ENCODE measurements at regions not wholly inside any gene's neighbourhood (a gene's known extent, or its start where the extent isn't known, plus 50 kb on each side); places are given as distances from the start of the nearest gene placed in this dataset.

- DNase-seq (ENCODE audit: low read depth), result no peak
- TF ChIP-seq, protein P1, sequence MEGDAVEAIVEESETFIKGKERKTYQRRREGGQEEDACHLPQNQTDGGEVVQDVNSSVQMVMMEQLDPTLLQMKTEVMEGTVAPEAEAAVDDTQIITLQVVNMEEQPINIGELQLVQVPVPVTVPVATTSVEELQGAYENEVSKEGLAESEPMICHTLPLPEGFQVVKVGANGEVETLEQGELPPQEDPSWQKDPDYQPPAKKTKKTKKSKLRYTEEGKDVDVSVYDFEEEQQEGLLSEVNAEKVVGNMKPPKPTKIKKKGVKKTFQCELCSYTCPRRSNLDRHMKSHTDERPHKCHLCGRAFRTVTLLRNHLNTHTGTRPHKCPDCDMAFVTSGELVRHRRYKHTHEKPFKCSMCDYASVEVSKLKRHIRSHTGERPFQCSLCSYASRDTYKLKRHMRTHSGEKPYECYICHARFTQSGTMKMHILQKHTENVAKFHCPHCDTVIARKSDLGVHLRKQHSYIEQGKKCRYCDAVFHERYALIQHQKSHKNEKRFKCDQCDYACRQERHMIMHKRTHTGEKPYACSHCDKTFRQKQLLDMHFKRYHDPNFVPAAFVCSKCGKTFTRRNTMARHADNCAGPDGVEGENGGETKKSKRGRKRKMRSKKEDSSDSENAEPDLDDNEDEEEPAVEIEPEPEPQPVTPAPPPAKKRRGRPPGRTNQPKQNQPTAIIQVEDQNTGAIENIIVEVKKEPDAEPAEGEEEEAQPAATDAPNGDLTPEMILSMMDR (IDR thresholded peaks at IDR 0.05; ENCODE audit: insufficient read depth, low read depth, low read length), result no peak
- no peak overlapping the region for H3K4me3 ChIP-seq (ENCODE audit: low read depth, low read length)
Observed at GRCh38 chr16:65499566-65499965, 377.7 kb upstream of the CDH11 start.

- no peak overlapping the region for H3K4me3 ChIP-seq (ENCODE audit: low read depth, low read length)
- DNase-seq (ENCODE audit: low read depth), result no peak
- TF ChIP-seq, protein P1 (IDR thresholded peaks at IDR 0.05; ENCODE audit: insufficient read depth, low read depth, low read length), result no peak
Observed at GRCh38 chr16:65497571-65497970, 375.7 kb upstream of the CDH11 start.

GRCh38 chr16:65495106-65495505, 373.2 kb upstream of the CDH11 start:
- H3K4me3 ChIP-seq (ENCODE audit: low read depth, low read length), result no peak overlapping the region
- no peak for DNase-seq (ENCODE audit: low read depth)
- TF ChIP-seq, protein P1 (IDR thresholded peaks at IDR 0.05; ENCODE audit: insufficient read depth, low read depth, low read length), result no peak

GRCh38 chr16:65494609-65495008, 372.7 kb upstream of the CDH11 start:
- no peak overlapping the region for H3K4me3 ChIP-seq (ENCODE audit: low read depth, low read length)
- DNase-seq (ENCODE audit: low read depth), result no peak
- TF ChIP-seq, protein P1 (IDR thresholded peaks at IDR 0.05; ENCODE audit: insufficient read depth, low read depth, low read length), result no peak

- no peak overlapping the region for H3K4me3 ChIP-seq (ENCODE audit: low read depth, low read length)
- DNase-seq (ENCODE audit: low read depth), result no peak
- TF ChIP-seq, protein P1 (IDR thresholded peaks at IDR 0.05; ENCODE audit: insufficient read depth, low read depth, low read length), result no peak
Observed at GRCh38 chr16:65494080-65494479, 372.2 kb upstream of the CDH11 start.

DNA sequence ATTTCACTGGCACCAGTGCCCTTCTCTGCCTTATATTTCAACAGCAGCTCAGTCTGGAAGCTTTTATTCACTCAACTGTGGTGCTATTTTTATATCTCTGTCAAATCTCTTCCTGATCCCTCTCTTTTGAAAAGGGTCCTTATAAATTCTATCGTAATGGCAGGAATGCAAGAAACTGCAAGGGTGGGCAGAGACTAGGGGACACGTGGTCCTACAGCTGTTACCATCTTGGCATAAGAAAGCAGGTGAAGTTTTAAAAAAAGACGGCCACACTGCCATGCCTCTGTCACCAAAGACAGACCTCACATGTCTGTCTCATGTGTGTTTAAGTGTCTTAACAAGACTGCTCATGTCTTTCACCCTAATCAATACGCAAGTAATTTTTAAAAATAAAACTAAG, 368.4 kb upstream of the CDH11 start:
- DNase-seq (ENCODE audit: low read depth), result no peak

More for the DNA sequence above, 368.4 kb upstream of the CDH11 start:
- TF ChIP-seq, protein P1 (IDR thresholded peaks at IDR 0.05; ENCODE audit: insufficient read depth, low read depth, low read length), result no peak
- H3K4me3 ChIP-seq (ENCODE audit: low read depth, low read length), result no peak overlapping the region

All from fibroblast of villous mesenchyme (primary cell).